ENCODE measurements at regions not wholly inside any gene's neighbourhood (a gene's known extent, or its start where the extent isn't known, plus 50 kb on each side); places are given as distances from the start of the nearest gene placed in this dataset.

DNA sequence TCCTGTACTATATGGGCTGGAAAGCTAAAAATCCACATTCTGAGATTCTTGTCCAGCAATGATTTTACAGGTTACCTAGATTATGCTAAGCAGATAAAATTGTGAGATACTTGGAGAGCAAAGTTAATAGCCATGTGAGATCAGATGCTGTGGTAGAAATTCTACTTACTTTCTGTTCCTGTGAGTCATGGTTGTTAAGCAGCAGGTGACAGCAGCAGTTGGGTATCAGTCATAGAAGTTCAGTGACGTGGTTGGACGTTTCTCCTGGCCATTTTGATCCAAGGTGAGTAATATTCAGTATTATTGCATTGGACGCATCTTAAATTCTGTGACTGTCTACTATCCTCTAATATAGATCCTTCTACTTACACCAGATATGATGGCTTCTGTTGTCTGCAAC is 524.5 kb downstream of the TMEM38B start:
- TF ChIP-seq, protein P1, sequence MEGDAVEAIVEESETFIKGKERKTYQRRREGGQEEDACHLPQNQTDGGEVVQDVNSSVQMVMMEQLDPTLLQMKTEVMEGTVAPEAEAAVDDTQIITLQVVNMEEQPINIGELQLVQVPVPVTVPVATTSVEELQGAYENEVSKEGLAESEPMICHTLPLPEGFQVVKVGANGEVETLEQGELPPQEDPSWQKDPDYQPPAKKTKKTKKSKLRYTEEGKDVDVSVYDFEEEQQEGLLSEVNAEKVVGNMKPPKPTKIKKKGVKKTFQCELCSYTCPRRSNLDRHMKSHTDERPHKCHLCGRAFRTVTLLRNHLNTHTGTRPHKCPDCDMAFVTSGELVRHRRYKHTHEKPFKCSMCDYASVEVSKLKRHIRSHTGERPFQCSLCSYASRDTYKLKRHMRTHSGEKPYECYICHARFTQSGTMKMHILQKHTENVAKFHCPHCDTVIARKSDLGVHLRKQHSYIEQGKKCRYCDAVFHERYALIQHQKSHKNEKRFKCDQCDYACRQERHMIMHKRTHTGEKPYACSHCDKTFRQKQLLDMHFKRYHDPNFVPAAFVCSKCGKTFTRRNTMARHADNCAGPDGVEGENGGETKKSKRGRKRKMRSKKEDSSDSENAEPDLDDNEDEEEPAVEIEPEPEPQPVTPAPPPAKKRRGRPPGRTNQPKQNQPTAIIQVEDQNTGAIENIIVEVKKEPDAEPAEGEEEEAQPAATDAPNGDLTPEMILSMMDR (IDR thresholded peaks at IDR 0.05) = no peak
- TF ChIP-seq EZH2phosphoT487 (IDR thresholded peaks at IDR 0.05) (no peak), EZH2 (IDR thresholded peaks at IDR 0.05) (no peak)

All from neural progenitor cell (in vitro differentiated cells).